K562 (cell line): ENCODE measurements at regions not wholly inside any gene's neighbourhood (a gene's known extent, or its start where the extent isn't known, plus 50 kb on each side); places are given as distances from the start of the nearest gene placed in this dataset.

Source experiments
- ATAC-seq: fragments of 200-7000 bp; cut with Tn5 transposase; 3 replicates; pipeline ENCODE4 v1.9.1; 2020; ENCODE audit warnings: moderate library complexity
- BruUV-seq: library from RNA; stranded (reverse); fragments of 400-500 nt; replicated peaks from 2 replicates; lab custom pipeline; 2021; lab: Mats Ljungman, UMichigan
- CTCF ChIA-PET: fragments of 300-600 bp; formaldehyde crosslinking; extraction: SDS; loops from one replicate; lab custom pipeline; 2021; ENCODE audit warnings: low intra/inter-chr PET ratio; lab: Yijun Ruan, JAX
- POLR2A ChIA-PET: fragments of 300-600, 350-650 bp; sonication (Branson Sonifier 250); formaldehyde crosslinking; extraction: SDS; loops from one replicate; lab custom pipeline; 2021; ENCODE audit warnings: antibody characterized with exemption, inconsistent platforms; lab: Yijun Ruan, JAX
- DNase-seq, 4 experiments: peaks; one replicate each; pipeline versions ENCODE4 v3.0.0 to v3.0.0-alpha.2; 2011 to 2018; ENCODE audit warnings: low spot score in 3 of 4, mixed read lengths in 3 of 4; ENCODE audit errors: extremely low read depth in 1 of 4
- FAIRE-seq: peaks from 2 replicates; lab custom pipeline; 2011; peaks lifted over from hg19 to GRCh38; lab: Jason Lieb, UNC
- H2AFZ ChIP-seq: 2 replicates; pipeline ENCODE4 v1.6.0; 2011; ENCODE audit warnings: low read depth, low read length, control low read depth, inconsistent platforms
- H3K27ac ChIP-seq: fragments of 200-600 bp; 3 replicates; pipeline ENCODE4 v1.8.0; 2011; ENCODE audit warnings: low read depth, mild to moderate bottlenecking, control low read depth, inconsistent platforms, low read length, moderate library complexity, mixed read lengths; ENCODE audit errors: extremely low read depth
- H3K27me3 ChIP-seq, 2 experiments: fragments of 300-600 bp in 1 of 2; 2 replicates in 1 of 2; 3 replicates in 1 of 2; pipeline versions ENCODE4 v1.6.0 to v1.8.0; 2011; ENCODE audit warnings: inconsistent platforms in 2 of 2, low read length in 2 of 2, mild to moderate bottlenecking in 1 of 2, mixed read lengths in 1 of 2, moderate library complexity in 1 of 2; ENCODE audit not compliant: control insufficient read depth in 2 of 2, insufficient read depth in 2 of 2
- H3K36me3 ChIP-seq: fragments of 300-600 bp; 3 replicates; pipeline ENCODE4 v1.8.0; 2011; ENCODE audit warnings: mild to moderate bottlenecking, low read length, inconsistent platforms; ENCODE audit not compliant: control insufficient read depth, insufficient read depth
- H3K4me1 ChIP-seq, 2 experiments: fragments of 200-600 bp in 1 of 2; replicated peaks in 1 of 2; 2 replicates in 1 of 2; 3 replicates in 1 of 2; pipeline versions ENCODE4 v1.5.1 to v1.8.0; 2011; ENCODE audit warnings: inconsistent platforms in 2 of 2, low read length in 2 of 2, mild to moderate bottlenecking in 1 of 2, mixed read lengths in 1 of 2, moderate library complexity in 1 of 2; ENCODE audit not compliant: control insufficient read depth in 2 of 2, insufficient read depth in 2 of 2
- H3K4me2 ChIP-seq: 2 replicates; pipeline ENCODE4 v1.6.1; 2011; ENCODE audit warnings: low read length, control low read depth, inconsistent platforms, mixed read lengths; ENCODE audit not compliant: insufficient read depth
- H3K4me3 ChIP-seq: fragments of 200-600 bp; sonication (generic), shearing (Covaris generic); 2 replicates; pipeline ENCODE4 v1.5.1; 2016; ENCODE audit warnings: control low read depth, inconsistent platforms
- H3K79me2 ChIP-seq: fragments of 200-600 bp; 3 replicates; pipeline ENCODE4 v1.8.0; 2011; ENCODE audit warnings: low read length, inconsistent platforms; ENCODE audit not compliant: control insufficient read depth, insufficient read depth
- H3K9ac ChIP-seq, 2 experiments: 2 replicates each; pipeline versions ENCODE4 v1.6.0 to v1.6.1; 2011; ENCODE audit warnings: low read depth in 2 of 2, low read length in 2 of 2, control low read depth in 1 of 2, inconsistent platforms in 1 of 2, mild to moderate bottlenecking in 1 of 2, mixed read lengths in 1 of 2; ENCODE audit not compliant: insufficient read depth in 1 of 2
- H3K9me1 ChIP-seq: one replicate; pipeline ENCODE4 v1.6.0; 2011; ENCODE audit warnings: inconsistent platforms, mild to moderate bottlenecking, low read length, moderate library complexity; ENCODE audit not compliant: control insufficient read depth, insufficient read depth
- H3K9me3 ChIP-seq: replicated peaks from 2 replicates; pipeline ENCODE4 v1.5.1; 2011; ENCODE audit warnings: low read depth, low read length, inconsistent platforms; ENCODE audit not compliant: control insufficient read depth, insufficient read depth
- H4K20me1 ChIP-seq: replicated peaks from 2 replicates; pipeline ENCODE4 v1.6.1; 2011; ENCODE audit warnings: low read length, inconsistent platforms, mixed read lengths; ENCODE audit not compliant: control insufficient read depth, insufficient read depth
- KLF6 ChIP-seq: fragments of 250-450 bp; sonication (Bioruptor Pico); IDR thresholded peaks from 2 replicates; pipeline ENCODE4 v1.4.0; 2020; ENCODE audit warnings: mild to moderate bottlenecking, moderate library complexity, borderline replicate concordance
- LCOR ChIP-seq: sonication (generic); formaldehyde crosslinking; IDR thresholded peaks from 2 replicates; pipeline ENCODE4 v1.8.0; 2022; ENCODE audit warnings: mild to moderate bottlenecking, missing genetic modification reagents
- MAFK ChIP-seq: IDR thresholded peaks from 2 replicates; pipeline ENCODE4 v1.6.1; 2011; ENCODE audit warnings: low read length, improper control_type of control experiment
- NFE2L1 ChIP-seq: fragments of 450-650 bp; IDR thresholded peaks from 2 replicates; pipeline ENCODE4 v1.6.1; 2016; ENCODE audit warnings: missing genetic modification characterization, low read depth, mild to moderate bottlenecking, missing compliant biosample characterization, moderate library complexity, borderline replicate concordance
- RBM39 ChIP-seq: fragments of 200-400 bp; formaldehyde crosslinking; optimal IDR thresholded peaks from 2 replicates; pipeline ENCODE3; 2018; ENCODE audit warnings: low read depth, low read length
- XRCC4 ChIP-seq: IDR thresholded peaks from one replicate; pipeline ENCODE4 v1.6.1; 2011; ENCODE audit not compliant: insufficient read depth, insufficient read length; ENCODE audit errors: extremely low read depth
- ZKSCAN8 ChIP-seq: fragments of 200-800 bp; sonication (Bioruptor generic); IDR thresholded peaks from 2 replicates; pipeline ENCODE4 v1.6.1; 2016; ENCODE audit warnings: missing genetic modification characterization, missing compliant biosample characterization
- ZNF253 ChIP-seq: fragments of 250-450 bp; sonication (Bioruptor Pico); conservative IDR thresholded peaks from 2 replicates; pipeline ENCODE4 v1.6.1; 2021; ENCODE audit warnings: mild to moderate bottlenecking
- ZNF3 ChIP-seq: fragments of 250-450 bp; sonication (Bioruptor Pico); IDR thresholded peaks from 2 replicates; pipeline ENCODE4 v1.5.0; 2021; ENCODE audit warnings: mild to moderate bottlenecking, moderate library complexity
- WGBS: fragments of 100-300 bp; shearing (Covaris generic); methylation state at CpG from one replicate; pipeline ENCODE4 v1.1.6; 2016; ENCODE audit warnings: low coverage, mixed read lengths; ENCODE audit not compliant: insufficient coverage; ENCODE audit errors: missing lambda C conversion rate; 5-methylcytosine and 5-hydroxymethylcytosine counted together
- in situ Hi-C: fragments of 300-500 bp; cut with MboI; formaldehyde crosslinking; loops from 4 replicates; pipeline ENCODE4 v1.15.0; 2018; ENCODE audit warnings: inconsistent platforms, mixed read lengths
- intact Hi-C: fragments of 100-400 bp; cut with micrococcal nuclease; formaldehyde crosslinking; loops from 2 replicates; pipeline ENCODE4 v1.14.2; 2022
- TF ChIP-seq, protein P1 (sequence below): fragments of 450-650 bp; IDR thresholded peaks from 2 replicates; pipeline ENCODE4 v1.6.1; 2014; ENCODE audit warnings: low read depth, mild to moderate bottlenecking, moderate library complexity, borderline replicate concordance
- TF ChIP-seq, protein P2 (sequence below): fragments of 450-650 bp; IDR thresholded peaks from 2 replicates; pipeline ENCODE4 v1.6.1; 2016; ENCODE audit warnings: low read depth, mild to moderate bottlenecking, moderate library complexity
- TF ChIP-seq, protein P3 (sequence below), 2 experiments: fragments of 450-650 bp in 1 of 2; sonication (generic) in 1 of 2; formaldehyde crosslinking; conservative IDR thresholded peaks; 2 replicates each; pipeline versions ENCODE4 v1.4.0 to v1.8.1; 2020 to 2022; ENCODE audit warnings: mild to moderate bottlenecking in 1 of 2, missing genetic modification reagents in 1 of 2
- TF ChIP-seq, protein P4 (sequence below): sonication (generic); formaldehyde crosslinking; IDR thresholded peaks from 2 replicates; pipeline ENCODE4 v1.8.0; 2022; ENCODE audit warnings: missing genetic modification reagents, mild to moderate bottlenecking, borderline replicate concordance
- TF ChIP-seq, protein P5 (sequence below): fragments of 250-450 bp; sonication (Bioruptor Pico); IDR thresholded peaks from 2 replicates; pipeline ENCODE4 v1.5.0; 2021

DNA sequence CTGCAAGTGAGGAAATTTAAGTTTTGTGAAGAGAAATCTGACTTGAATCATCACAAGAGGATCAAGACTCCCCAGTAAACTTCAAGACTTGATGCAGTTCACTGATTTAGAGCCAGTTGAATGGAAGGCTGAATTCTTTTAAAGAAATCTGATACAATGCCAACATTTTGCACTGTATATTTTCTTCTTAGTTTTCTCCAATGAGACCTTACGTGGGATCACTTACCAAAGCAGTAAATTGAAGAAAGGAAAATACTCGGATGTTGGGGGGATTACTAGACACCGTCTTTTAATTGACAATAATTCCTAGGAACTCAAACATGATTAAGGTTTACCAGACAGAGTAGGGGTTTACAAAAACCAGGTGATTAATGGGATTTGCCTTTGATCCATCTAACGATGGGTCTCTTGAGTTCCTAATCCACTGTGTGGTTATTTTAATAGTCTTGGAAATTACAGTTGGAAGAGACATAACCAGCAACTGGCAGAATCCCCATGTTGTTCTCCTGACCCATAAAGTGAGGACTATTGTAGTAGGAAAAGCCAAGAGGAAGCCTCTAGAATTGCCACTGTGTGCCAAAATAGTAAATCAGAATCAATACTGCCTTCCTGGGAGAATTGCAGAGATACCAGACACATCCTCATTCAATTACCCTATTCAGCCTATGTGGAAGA is 354.5 kb downstream of the PID1 start:
- Histone ChIP-seq H3K9ac (no peak overlapping the region), H3K36me3 (no peaks in the 10 kb centered on the region), H3K27ac (no peak overlapping the region), H3K79me2 (no peaks in the 10 kb centered on the region), H3K9me3 (no peaks in the 10 kb centered on the region), H4K20me1 (no peaks in the 10 kb centered on the region), H3K4me2 (no peak overlapping the region), H3K27me3 (no peaks in the 10 kb centered on the region), H2AFZ (no peak overlapping the region), H3K4me3 (no peak overlapping the region), H3K4me1 (no peaks in the 10 kb centered on the region), H3K9me1 (no peaks in the 10 kb centered on the region)
- intact Hi-C loops (no loop called here), in situ Hi-C loops (no loop called here)
- no TSS peak for BruUV-seq
- DNase-seq, result no peak
- ATAC-seq, result no peak
- ChIA-PET CTCF (no interaction called here), POLR2A (no interaction called here)
- FAIRE-seq, result no peak
- WGBS, result 0% methylated on average over 4 of the region's 4 CpGs
- TF ChIP-seq, protein P1, sequence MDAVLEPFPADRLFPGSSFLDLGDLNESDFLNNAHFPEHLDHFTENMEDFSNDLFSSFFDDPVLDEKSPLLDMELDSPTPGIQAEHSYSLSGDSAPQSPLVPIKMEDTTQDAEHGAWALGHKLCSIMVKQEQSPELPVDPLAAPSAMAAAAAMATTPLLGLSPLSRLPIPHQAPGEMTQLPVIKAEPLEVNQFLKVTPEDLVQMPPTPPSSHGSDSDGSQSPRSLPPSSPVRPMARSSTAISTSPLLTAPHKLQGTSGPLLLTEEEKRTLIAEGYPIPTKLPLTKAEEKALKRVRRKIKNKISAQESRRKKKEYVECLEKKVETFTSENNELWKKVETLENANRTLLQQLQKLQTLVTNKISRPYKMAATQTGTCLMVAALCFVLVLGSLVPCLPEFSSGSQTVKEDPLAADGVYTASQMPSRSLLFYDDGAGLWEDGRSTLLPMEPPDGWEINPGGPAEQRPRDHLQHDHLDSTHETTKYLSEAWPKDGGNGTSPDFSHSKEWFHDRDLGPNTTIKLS, result no peak
- TF ChIP-seq, protein P2, sequence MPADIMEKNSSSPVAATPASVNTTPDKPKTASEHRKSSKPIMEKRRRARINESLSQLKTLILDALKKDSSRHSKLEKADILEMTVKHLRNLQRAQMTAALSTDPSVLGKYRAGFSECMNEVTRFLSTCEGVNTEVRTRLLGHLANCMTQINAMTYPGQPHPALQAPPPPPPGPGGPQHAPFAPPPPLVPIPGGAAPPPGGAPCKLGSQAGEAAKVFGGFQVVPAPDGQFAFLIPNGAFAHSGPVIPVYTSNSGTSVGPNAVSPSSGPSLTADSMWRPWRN, result no peak
- no peak for TF ChIP-seq ZNF3
- no peak for TF ChIP-seq KLF6 (CRISPR knock-in tag)
- TF ChIP-seq, protein P3, sequence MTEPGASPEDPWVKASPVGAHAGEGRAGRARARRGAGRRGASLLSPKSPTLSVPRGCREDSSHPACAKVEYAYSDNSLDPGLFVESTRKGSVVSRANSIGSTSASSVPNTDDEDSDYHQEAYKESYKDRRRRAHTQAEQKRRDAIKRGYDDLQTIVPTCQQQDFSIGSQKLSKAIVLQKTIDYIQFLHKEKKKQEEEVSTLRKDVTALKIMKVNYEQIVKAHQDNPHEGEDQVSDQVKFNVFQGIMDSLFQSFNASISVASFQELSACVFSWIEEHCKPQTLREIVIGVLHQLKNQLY (CRISPR knock-in tag; conservative IDR thresholded peaks at IDR 0.05), result no peak
- TF ChIP-seq ZKSCAN8 (CRISPR knock-in tag), result no peak
- TF ChIP-seq, protein P4, sequence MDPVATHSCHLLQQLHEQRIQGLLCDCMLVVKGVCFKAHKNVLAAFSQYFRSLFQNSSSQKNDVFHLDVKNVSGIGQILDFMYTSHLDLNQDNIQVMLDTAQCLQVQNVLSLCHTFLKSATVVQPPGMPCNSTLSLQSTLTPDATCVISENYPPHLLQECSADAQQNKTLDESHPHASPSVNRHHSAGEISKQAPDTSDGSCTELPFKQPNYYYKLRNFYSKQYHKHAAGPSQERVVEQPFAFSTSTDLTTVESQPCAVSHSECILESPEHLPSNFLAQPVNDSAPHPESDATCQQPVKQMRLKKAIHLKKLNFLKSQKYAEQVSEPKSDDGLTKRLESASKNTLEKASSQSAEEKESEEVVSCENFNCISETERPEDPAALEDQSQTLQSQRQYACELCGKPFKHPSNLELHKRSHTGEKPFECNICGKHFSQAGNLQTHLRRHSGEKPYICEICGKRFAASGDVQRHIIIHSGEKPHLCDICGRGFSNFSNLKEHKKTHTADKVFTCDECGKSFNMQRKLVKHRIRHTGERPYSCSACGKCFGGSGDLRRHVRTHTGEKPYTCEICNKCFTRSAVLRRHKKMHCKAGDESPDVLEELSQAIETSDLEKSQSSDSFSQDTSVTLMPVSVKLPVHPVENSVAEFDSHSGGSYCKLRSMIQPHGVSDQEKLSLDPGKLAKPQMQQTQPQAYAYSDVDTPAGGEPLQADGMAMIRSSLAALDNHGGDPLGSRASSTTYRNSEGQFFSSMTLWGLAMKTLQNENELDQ (CRISPR knock-in tag), result no peak
- TF ChIP-seq LCOR, result no peak
- TF ChIP-seq, protein P5, sequence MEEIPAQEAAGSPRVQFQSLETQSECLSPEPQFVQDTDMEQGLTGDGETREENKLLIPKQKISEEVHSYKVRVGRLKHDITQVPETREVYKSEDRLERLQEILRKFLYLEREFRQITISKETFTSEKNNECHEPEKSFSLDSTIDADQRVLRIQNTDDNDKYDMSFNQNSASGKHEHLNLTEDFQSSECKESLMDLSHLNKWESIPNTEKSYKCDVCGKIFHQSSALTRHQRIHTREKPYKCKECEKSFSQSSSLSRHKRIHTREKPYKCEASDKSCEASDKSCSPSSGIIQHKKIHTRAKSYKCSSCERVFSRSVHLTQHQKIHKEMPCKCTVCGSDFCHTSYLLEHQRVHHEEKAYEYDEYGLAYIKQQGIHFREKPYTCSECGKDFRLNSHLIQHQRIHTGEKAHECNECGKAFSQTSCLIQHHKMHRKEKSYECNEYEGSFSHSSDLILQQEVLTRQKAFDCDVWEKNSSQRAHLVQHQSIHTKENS (CRISPR knock-in tag), result no peak
- TF ChIP-seq MAFK, result no peak
- no peak for TF ChIP-seq RBM39
- no peak for TF ChIP-seq XRCC4
- no peak for TF ChIP-seq ZNF253 (CRISPR knock-in tag)
- TF ChIP-seq NFE2L1 (tag), result no peak
